ENCODE measurements at regions not wholly inside any gene's neighbourhood (a gene's known extent, or its start where the extent isn't known, plus 50 kb on each side); places are given as distances from the start of the nearest gene placed in this dataset.

DNA sequence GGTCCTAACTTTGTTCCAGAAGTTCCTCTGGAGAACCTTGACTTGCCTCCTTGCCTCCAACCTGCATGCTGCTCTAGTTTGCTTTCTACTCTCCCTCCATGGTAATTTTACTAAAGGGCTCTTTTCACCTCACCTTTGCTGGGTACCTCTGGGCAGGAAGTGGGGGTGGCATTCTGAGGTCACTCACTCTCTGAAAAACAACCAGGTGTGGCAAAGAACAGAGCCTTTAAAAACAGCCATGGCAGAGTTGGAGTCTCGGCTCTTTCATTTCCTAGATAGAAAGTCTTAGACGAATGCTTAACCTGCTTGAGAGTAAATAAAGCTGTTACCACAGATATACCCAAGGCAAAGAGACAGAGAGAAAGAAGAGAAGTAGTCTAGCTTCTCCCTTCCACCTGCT is 827.9 kb downstream of the BCL11B start:
- DNase-seq (ENCODE audit: missing footprints): no peak
- intact Hi-C loops (cut with DNase I): no loop called here
- no peak for ATAC-seq

DNA sequence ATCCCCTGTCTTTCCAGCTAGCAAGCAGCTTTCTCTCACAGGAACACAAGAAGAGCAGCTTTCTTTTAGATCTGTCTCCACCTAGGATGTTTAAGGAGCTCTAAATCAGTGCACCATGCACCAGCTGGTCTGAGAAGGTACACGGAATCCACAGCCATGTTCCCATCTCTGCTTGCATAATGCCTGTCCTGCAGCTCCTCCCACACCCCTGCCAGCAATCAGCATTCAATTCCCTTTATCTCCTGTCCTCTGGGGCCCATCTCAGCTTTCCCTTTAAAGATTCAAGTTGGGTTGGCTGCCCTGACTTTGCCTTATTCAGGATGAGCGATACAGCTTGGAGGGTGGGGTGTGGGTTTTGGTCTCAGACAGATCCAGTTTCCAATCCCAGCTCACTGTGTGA is 826.3 kb downstream of the BCL11B start:
- DNase-seq (ENCODE audit: missing footprints) (no peak), ATAC-seq (no peak)
- intact Hi-C loops (cut with DNase I): no loop called here

DNA sequence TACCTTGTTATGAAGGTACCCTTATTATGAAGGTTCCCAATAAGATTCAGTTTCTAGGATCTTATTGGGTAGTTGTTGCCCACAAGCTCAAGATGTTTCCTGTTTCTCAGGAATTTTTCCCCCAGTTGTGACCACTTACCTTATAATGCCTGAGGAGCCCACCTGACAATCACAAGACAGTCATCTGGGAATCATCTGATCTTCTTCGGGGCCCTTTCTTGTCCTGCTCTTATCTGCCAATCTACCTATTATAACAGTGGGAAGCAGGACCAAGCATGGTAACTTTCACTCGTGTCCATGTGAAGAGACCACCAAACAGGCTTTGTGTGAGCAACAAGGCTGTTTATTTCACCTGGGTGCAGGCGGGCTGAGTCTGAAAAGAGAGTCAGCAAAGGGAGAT is 825.5 kb downstream of the BCL11B start:
- intact Hi-C loops (cut with DNase I): no loop called here
- no peak for DNase-seq (ENCODE audit: missing footprints)
- no peak for ATAC-seq

DNA sequence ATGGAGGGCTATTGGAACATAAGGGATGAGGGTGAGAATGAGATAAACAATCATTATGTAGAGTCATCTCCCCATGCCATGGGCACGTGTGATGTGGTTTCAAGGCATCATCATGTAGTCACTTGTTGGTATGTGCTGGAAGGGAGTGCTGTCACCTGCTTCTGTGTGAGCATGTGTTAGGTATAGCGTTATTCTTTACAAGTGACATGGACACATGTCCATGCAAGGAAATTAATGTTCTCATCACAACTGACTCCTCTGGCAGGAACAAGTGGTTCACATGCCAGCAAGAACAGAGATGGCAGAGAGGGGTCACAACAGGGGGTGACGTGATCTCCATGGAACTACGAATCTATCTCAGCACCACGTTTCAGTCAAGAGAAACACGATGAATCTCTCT is 815.8 kb downstream of the BCL11B start:
- intact Hi-C loops (cut with DNase I): no loop called here
- ATAC-seq: no peak

DNA sequence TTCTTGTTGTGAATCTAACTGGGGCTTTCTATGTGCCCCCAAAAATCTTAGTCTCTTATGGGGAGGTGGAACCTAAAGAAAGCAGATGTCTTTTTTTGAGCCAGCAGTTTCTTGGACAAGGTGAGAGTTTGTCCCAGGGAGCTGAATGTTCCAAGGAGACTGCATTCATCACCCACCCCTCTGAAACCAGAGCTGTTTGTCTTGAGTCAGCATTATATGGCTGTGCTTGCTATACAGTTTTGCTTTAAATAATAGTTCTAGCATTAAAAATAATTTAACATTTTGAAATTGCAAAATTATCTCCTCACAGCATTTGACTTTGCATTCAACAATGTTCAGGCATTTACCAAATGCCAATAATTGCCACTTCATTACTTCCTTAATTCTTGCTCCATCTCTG is 813.3 kb downstream of the BCL11B start:
- intact Hi-C loops (cut with DNase I): no loop called here
- ATAC-seq (no peak), DNase-seq (ENCODE audit: missing footprints) (no peak)

More for the DNA sequence above, 815.8 kb downstream of the BCL11B start:
- DNase-seq (ENCODE audit: missing footprints): no peak

DNA sequence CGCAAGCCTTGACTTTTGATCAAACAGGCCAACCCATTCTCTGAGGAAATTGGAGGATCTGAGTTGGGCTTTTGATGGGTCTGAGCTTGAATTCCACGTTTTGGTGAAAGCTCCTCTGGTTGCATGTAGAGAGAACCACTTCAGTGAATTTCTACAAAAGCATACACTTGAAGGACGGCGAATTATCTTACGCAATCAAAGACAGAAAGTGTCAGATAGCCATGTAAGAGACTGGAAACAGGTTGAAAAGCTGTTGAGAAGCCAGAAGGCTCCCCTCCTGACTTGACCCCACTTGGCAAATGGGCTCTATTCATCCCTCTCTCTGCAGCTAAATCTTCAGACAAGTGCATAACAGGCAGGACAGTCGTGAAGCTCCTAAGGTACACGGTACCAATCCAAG is 809.1 kb downstream of the BCL11B start:
- DNase-seq (ENCODE audit: missing footprints): no peak
- intact Hi-C loops (cut with DNase I): no loop called here
- no peak for ATAC-seq

DNA sequence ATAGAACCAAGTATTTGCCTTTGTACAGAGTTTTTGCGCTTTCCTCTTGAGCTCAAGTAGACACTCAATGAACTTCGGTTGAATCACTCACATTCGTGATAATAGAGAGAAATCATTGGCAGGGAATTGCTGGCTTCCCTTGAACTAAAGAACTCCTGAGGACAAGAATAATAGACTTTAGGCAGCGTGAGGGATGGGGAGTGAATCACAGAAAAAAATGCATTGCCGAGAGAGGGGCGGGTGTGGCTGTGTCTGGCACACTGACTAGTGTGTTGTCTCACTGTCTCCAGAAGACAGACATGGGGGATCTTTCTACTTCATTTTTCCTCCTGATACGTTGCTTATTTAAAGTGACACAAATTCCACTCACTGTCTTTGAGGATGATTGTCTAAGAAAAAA is 805.2 kb downstream of the BCL11B start:
- ATAC-seq: no peak

DNA sequence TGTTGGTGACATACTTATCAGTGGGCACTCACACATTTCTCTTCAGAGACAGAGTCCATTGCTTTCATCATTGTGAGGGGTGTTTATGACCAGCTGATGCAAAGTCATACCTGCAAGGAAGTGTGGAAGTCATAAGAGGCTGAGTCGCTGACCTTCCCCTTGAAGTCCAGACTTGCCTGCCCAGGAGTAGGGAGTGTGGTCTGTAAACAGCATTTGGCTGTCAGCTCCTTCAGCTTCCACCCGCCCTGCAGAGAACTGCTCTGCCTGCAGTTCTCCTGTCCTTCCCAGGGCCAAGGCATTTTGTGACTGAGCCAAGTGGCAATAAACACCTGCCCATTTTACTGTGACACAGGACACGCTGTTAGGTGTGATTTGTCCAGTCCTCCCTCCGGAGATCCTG is 801.3 kb downstream of the BCL11B start:
- no peak for DNase-seq (ENCODE audit: missing footprints)

More for the DNA sequence above, 805.2 kb downstream of the BCL11B start:
- DNase-seq (ENCODE audit: missing footprints): no peak
- intact Hi-C loops (cut with DNase I): no loop called here

DNA sequence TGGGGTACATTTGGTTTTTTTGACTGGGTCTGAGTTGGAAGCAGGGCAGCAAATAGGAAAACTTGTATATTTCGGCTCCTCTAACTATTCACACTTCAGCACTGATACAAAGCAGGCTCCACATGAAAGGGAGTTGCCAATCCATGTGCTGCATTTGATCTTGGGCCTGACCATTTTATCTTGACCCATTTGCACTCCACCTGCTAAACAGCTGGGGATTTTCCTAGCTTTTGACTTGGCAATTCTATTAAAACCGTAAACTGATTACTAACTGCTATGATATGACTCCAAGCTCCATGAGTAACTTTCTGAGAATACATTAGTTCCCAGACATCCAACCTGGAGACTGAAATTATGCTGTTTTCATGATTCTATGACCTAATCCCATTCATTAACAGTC is 797.1 kb downstream of the BCL11B start:
- ATAC-seq (no peak), DNase-seq (ENCODE audit: missing footprints) (no peak)
- intact Hi-C loops (cut with DNase I): no loop called here

More for the DNA sequence above, 801.3 kb downstream of the BCL11B start:
- intact Hi-C loops (cut with DNase I): no loop called here
- ATAC-seq: no peak

DNA sequence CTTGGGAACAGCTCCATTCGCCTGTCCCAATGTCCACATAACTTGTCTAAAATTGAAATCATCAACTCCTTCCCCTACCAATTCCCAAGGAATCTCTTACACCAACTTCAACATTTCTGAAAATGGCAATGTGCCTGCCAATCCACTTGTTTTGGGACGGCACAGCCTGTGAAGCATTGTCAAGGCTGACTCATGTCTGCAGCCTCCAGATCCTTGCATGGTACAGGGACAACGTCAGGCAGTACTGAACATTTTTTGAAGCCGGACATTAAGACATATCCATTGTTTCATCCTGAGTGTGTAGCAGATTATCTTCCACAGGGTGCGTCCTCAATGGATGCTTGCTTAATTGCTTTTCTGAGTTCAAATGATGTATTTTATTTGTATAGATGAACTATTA is 794.1 kb downstream of the BCL11B start:
- ATAC-seq (no peak), DNase-seq (ENCODE audit: missing footprints) (no peak)
- intact Hi-C loops (cut with DNase I): no loop called here

DNA sequence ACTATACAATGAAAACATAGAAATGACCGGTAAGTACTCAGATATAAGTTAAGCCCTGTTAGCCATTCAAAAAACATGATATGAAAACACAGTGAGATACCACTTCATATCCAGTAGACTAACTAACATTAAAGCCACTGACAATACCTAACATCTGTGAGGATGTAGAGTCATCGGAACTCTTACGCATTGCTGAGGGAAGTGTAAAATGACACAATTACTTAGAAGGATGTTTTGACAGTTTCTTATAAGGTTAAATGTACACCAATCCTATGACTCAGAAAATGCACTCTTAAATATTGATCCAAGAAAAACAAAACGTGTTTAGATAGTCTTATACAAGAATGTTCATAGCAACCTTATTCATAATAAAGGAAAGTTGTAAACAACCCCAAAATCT is 782.9 kb downstream of the BCL11B start:
- intact Hi-C loops (cut with DNase I): no loop called here
- DNase-seq (ENCODE audit: missing footprints): no peak
- ATAC-seq: no peak

DNA sequence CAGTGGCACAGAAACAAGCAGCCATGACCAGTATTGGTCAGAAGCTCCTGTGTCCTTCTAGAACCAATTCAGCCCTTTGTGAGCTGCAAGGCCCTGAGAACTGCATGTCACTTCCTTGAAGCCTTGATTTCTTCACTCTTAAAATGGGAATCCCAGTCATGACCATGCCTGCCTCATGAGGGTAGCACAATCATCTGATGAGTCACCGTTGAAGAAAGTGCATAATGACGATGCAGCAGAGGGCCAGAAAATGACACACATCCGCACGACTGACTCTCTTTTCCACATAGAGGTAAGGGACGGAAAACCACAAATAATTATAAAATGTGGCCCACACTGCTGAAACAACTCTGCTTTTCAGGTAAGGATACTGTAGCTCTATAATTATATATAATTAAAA is 777.4 kb downstream of the BCL11B start:
- DNase-seq (ENCODE audit: missing footprints): no peak
- ATAC-seq: no peak
- intact Hi-C loops (cut with DNase I): no loop called here

DNA sequence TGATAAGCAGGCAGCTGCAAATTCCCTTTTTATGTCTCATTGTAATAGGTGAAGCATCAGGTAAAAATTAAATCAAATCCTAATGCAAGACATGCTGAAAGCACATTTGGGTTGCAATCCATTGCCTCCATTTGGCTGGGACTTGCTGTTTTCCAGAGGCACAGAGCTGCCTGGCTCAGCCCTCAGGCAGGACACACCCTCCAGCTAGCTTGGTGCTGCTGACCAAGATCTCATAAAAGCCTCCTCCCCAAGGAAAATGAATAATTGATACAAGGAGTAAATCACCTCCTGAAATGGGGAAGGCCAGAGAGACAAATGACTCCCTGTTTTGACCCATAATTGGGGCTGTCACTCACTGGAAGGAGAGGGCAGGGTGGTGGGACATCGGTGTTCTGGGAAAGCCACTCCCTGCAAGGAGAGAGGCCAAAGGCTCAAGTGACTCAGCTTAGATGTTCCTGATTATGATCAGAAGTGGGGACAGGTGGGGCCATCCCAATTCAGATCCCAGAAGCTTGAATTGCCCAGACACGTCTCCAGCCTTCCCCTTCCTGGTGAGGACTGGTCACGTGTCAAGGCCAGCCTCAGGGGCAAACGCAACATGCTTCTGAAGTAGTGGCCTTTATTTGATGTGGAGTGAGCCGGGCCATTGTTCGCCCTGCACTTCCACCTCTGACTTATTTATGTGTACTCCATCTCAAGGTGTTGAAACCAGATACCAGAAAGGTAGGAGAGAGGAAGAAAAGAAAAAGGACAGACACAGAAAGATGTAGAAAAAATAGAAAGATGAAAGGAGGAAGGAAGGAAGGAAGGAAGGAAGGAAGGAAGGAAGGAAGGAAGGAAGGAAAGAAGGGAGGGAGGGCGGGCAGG is 773.7 kb downstream of the BCL11B start:
- DNase-seq (ENCODE audit: missing footprints): no peak
- intact Hi-C loops (cut with DNase I): no loop called here
- no peak for ATAC-seq

DNA sequence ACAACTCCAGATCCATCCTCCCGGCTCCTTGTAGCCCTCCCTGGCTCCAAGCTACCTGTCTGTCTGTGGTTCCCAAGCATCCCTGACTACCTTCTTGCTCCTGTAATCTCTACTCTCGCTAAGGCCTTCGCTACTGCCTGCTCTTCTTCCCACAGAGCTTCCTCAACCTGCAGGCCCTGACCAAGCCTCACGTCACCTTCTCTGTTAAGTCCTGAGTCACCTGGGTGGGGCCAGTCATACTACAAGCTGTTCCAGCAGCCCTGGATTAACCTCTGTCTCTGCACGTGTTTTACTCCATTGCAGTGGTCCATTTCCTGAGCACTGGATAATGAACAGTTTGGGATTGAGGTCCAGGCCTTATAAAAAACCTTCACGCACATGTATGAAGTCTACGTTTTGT is 770.7 kb downstream of the BCL11B start:
- ATAC-seq (no peak), DNase-seq (ENCODE audit: missing footprints) (no peak)
- intact Hi-C loops (cut with DNase I): no loop called here

DNA sequence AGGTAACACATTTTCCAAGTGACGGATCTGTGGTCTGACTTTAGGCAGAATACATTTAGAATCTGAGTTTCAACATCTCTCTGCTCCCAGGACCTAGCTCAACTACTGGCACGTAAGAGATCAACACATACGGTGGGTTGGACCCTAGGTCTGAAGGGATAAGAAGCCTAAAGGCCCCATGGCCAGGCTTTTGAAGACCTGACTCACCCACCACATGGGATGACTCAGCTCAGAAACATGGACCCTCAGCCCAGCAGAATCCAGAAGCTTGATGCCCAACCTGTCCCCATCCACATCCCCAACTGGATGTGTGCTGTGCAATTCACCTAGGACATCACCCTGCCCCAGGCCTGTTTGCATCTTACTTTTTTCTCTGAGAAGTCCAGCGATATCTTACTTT is 770.2 kb downstream of the BCL11B start:
- intact Hi-C loops (cut with DNase I): no loop called here
- DNase-seq (ENCODE audit: missing footprints): no peak
- no peak for ATAC-seq

DNA sequence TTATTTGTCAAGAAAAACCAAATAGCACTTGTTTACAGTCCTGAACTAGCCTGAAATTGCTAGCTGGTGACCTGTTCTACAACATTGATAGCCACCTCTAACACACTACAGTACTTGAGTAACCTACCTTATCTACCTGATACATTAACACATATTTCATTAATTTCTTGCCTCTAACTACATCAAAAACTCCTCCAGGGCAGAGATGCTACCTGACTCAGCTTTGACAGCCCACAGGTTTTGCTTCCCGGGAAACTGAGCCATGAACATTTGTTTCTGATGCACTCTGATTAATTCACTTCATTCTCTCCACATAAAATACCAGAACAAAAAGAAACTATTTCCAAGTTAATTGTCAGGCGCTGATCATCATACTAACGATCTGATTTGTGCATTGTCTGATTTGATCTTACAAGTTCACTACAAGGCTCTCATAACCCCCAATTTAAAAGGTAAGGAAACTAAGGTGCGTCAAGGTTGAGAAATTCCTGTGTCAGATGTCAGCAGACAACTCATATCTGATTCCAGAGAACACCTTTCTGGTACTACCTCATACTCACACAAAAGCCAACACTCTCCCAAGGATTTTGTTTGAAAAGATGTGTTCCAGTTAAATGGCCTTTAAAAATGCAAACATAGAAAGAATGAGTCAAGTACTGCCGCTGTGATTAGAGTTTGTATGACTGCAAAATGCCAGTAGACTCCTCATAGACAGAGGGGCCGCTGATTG is 768.7 kb downstream of the BCL11B start:
- DNase-seq (ENCODE audit: missing footprints) (no peak), ATAC-seq (no peak)
- intact Hi-C loops (cut with DNase I): no loop called here

DNA sequence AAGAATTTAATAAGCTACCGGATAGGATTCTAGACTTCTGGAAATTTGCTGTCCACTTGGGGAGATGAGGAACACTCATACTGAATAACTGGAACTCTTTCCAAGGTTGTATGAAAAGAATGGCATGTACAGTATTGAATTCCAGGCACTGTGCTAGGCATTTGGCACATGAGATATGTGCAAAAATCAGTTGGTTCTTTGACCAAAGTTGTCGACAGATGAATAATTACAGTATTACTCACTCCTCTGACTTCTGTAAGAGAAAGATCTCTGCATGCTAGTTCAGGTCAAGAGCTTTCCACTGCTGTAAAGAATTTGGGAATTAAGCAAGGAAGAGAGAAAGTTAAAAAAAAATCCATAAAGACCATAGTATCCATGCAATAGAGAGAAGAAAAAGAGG is 764.7 kb downstream of the BCL11B start:
- no peak for DNase-seq (ENCODE audit: missing footprints)
- no peak for ATAC-seq
- intact Hi-C loops (cut with DNase I): no loop called here

DNA sequence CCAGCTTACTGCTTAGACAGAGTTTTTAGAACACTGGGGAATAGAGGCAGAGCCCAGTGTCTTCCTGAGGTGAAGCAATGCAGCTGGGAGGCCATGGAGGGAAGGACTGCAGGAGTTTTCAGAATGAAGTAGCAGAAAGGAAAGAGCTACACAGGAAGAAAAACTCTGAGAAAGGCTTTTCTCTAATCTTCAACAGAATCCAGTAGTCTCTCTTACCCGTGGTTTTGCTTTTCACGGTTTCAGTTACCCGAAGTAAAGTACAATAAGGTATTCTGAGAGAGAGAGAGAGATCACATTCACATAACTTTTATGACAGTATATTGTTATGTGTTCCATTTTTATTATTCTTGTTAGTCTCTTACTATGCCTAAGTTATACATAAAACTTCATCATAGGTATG is 761.6 kb downstream of the BCL11B start:
- ATAC-seq (no peak), DNase-seq (ENCODE audit: missing footprints) (no peak)
- intact Hi-C loops (cut with DNase I): no loop called here

DNA sequence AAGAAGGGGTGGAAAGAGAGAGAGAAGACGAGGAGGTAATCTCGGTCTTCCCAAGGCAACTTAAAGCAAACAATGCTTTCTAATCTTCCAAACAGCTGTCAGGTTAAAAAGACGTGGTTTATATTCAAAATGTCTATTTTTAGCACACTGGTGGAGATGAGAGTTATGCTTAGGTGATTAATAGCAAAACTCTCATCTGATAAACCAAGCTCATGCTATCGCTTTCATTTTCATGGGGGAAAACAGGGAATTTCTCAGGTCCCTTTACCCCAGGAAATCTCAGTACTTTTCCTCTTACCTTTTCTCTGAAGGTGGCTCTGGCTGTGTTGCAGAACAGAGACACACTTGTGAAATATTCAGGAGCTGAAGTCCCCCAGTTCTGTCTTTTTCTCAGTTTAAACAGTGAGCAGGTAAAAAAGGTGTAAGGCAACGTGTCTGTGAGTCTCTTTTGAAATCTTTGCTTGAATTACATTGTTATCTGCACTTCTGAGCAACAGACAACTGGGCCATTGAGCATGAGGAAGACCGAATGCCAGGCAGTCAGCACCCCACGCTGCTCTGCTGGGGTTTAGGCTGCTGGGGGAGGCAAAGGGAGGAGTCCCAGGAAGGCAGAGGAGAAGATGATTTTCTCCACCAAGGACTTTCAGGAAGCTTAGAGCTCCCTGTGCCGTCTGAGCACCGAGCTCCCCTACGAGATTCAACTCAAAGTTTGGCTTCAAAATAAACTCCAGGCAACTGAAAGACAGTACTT is 759.3 kb downstream of the BCL11B start:
- ATAC-seq: no peak
- no peak for DNase-seq (ENCODE audit: missing footprints)
- intact Hi-C loops (cut with DNase I): no loop called here

DNA sequence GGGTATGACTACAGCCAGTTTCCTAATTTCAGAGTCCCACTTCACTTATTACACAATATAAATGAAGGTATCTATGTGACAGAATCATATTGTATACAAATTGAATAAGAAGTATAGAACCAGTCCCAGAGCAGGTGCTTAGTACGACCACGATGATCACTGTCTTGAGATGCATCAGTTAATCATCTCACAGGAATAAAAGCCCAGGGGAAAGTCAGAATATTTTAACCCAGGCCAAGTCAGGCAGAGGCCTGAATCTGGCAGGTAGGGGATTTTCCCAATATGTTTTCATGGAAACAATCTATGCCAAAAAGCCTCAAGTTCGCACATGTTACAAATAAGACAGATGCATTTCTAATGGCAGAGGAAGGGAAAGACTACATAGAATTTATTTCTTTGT is 758.4 kb downstream of the BCL11B start:
- intact Hi-C loops (cut with DNase I): no loop called here
- ATAC-seq (no peak), DNase-seq (ENCODE audit: missing footprints) (no peak)

Measured in Right ventricle myocardium inferior (tissue), 1 donor.